GM03348 (cell line): ENCODE measurements at regions not wholly inside any gene's neighbourhood (a gene's known extent, or its start where the extent isn't known, plus 50 kb on each side); places are given as distances from the start of the nearest gene placed in this dataset.

ENCODE experiments used
- DNase-seq: peaks from one replicate; pipeline ENCODE4 v3.0.0; 2012; ENCODE audit warnings: low spot score

DNA sequence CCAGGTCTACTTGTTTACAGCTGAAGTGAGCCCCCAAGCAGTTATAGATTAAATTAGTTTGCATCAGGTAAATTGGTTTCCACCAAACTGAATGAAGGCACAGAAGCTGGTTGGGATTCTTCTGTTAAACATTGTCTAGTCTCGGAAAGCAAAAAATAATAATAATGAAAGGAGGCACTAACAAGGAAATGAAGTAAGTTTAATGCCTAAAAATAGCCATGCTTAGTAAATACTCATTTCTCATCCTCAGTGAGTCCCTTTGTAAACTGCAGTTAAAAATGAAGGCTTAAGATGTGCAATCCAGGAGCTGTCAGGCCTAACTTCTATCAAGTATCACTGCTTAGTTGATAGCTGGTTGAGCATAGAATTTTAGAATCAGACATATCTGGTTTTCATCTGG, 113.5 kb downstream of the BTG1 start:
- DNase-seq = no peak

DNA sequence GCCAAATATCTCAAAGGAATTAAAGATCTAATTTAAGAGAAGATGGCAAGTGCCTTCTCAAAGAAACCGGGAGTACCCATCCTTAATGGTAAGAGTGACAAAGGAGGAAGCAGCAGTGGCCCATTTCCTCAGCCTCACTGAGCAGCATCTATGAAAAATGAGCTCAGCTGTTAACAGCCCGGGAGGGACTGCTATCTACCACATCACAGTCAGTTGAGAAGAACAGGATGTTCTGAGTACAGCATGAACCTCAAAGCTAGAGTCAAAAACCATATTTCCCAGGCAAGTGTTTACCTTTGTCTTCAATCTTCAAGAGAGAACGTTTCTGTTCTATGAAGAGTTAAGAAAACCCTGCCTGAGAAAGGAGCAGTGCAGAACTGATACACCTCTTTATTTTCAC, 115.0 kb downstream of the BTG1 start:
- DNase-seq = no peak

DNA sequence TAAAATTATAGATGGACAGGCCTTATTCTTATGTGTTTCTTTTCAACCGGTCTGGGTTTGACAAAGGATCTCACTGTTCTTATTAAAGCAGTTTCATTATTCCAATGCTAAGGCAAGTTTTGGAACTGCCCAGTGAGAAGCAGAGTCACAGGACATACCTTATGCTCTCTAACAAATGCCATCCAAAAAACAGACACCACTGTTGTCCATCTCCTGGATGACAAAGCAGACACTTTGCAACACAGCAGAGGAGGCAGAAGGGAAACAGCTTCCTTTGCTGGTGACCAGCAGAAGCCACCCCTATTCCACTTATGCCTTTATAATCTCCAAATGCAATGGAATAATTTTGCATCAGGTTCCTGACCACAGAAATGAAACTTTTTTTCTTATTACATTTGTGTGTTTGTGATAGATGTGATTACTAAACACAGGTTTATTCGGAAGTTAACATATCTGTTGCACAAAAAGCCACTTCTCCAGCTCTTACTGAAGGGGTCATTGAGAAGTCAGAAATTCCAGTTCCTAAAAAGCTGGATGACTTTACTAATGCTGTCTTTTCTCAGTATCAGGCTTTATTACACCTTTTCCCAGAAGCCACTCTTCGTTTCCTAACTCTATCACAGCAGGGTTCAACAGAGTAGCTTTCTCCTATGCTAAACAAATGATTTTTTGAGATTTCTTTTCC, 115.6 kb downstream of the BTG1 start:
- no peak for DNase-seq

DNA sequence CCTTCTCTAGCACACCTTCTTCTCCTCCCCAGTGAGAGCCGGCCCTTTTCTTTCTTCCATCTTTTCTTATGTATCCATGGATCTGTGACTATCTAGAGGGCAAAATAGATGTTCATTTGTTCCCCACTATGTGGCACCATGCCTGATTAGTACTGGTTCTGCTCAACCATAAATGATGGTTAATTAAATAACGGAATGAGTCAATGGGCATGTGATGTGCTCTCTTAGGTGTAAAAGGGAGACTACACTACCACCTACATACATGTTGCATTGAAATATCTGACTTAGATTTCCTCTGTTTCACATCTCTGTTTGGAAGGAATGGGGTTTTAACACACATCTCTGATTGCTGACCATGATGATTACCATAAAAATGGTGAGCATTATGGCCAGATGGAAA, 116.5 kb downstream of the BTG1 start:
- DNase-seq = no peak

DNA sequence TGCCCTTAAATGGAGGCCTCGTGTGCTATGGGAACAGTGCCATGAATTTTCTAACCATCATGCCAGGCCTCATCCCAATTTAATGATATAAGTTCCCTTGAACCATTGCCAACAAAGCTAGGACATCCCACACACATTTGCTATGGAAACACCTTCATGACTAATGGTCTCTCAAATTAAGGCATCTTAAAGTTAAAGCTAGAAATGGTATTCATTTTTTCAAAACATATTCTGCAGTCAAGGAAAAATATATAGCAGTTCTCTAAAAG, 117.3 kb downstream of the BTG1 start:
- DNase-seq = no peak

DNA sequence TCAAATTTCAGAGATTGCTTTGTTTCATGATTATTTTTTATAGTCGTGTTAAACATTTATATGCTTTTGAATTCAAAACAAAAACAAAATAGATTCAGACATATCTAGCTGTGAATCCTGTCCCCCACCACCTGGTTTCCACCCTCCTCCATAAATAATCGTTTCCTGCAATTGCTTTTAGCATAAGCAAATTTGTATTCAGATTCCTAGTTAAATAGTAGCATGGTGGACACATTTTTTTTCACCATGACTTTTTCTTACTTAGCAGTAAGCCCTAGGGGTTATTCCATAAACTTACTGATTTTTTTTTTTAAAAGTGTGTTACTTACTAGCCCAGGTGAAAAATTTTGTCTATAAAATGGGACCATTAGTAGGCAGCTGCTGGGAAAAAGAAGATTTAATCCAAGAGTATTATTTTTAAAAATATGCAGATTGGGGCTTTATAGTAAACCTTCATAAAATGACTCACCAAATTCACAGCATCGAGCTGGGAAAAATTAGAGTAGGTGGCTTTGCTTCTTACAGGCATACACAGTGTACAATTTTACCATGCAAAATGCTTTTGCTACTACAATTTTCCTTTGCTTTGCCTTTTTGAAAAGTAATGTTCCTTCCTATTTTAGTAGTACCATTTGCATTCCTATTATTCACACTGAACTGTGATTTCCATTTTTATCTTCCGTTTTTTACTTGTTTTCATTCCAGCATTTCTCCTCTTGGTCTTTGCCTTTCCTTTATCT, 117.8 kb downstream of the BTG1 start:
- no peak for DNase-seq

DNA sequence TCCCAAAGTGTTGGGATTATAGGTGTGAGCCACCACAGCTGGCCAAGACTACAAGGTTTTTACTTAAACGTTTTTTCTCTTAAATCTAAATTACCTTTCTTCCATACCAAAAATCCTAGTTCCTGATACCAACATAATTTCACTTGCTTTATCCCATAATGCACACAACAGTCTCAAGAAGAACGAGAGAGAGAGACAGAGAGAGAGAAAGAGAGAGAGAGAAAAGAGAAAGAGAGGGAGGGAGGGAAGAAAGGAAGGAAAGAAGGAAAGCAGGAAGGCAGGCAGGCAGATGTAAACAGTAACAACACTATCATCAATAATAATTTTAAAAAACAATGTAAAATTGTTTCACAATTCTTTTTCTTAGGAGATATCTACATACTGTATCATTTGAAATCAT, 118.4 kb downstream of the BTG1 start:
- no peak for DNase-seq

DNA sequence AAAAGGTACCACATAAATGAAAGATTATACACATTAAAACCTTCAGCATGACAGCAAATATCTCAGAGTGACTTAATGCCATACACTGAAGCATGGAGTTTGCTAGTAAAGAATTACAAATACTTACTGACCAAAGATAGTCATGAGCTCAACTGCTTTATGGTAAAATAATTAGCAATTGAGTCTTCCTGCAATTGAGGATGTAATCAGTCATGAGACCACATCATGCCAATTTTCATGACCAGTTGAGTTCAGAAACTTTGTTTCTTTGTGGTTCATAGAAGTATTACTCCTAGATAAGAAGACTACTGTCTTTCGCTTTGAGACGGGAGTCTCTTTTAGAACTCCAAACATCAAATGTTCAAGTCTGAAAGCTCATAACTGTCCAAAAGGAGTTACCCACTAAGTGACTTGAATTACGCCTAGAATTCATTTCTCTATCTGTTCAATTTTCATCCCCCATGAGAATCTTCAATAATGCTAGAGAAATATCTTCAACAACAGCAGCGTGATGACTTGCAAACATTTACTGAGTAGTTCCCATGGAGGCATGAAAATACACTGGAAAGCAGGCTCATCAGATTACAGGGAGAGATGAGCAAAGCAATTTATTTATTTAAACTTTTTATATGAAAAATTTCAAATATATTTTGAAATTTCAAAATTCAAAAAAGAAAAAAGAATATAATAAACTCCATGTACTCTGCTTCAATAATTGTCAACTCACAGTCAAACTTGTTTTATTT, 120.0 kb downstream of the BTG1 start:
- no peak for DNase-seq

DNA sequence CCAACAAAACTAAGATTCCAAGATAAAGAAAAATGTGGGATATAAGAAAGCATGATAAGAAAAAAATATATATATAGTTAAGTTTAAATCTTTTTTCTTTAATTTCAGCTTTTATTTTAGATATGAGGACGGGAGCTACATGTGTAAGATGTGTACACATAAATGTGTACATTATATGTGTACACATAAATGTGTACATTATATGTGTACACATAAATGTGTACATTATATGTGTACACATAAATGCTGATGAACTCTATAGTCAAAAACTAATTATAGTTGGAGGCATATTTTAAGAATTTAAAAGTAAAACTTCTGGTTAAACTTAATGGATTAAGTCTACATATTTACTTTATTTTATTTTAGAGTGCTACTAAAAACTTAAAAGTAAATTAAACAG, 123.6 kb downstream of the BTG1 start:
- DNase-seq = no peak

DNA sequence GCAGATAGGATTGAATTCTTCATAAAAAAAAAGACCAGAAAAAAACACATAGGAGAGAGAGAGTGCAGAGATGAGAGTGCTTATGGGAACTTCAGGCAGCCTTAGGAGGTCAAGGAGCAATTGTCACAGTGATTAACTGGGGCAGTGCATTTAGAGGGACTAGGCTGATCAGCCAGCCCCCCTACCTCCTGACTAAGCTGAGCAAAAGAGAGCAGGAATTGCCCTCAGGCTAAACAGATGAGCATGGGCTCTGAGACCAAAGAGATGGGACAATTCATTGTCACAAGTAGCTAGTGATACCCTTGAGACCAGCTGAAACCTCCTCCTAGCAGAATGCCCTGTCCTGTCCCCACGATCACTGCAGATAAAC, 124.0 kb downstream of the BTG1 start:
- DNase-seq = no peak

DNA sequence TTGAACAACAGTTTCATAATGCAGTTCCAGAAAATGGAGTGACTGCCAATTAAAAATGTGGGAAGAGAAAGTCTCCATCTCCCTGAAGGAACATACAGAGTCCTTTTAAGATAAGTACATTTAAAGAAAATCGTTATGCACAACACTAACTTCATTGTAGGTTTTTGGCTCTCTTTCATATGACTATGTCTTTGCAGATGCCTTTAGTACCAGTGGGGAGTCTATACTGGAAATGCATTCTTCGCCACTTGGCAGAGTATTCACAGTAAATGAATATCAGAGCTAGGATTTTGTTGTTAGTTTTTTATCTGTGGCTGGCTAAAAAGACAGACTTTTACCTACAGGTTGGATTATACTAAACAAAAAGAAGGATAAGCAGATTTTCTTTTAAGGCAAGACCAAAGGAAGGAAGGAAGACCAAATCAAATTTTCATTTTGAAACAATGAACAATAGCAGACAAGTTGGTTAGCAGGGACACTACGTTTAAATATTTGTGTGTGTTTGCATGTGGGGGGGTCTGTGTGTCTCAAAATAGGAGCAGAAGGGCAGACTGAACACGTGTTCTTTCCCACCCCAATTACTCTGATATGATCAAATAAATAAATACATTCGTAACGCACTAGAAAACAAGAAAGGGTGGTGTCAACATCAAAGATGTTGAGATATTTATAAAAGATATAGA, 124.5 kb downstream of the BTG1 start:
- DNase-seq = no peak

DNA sequence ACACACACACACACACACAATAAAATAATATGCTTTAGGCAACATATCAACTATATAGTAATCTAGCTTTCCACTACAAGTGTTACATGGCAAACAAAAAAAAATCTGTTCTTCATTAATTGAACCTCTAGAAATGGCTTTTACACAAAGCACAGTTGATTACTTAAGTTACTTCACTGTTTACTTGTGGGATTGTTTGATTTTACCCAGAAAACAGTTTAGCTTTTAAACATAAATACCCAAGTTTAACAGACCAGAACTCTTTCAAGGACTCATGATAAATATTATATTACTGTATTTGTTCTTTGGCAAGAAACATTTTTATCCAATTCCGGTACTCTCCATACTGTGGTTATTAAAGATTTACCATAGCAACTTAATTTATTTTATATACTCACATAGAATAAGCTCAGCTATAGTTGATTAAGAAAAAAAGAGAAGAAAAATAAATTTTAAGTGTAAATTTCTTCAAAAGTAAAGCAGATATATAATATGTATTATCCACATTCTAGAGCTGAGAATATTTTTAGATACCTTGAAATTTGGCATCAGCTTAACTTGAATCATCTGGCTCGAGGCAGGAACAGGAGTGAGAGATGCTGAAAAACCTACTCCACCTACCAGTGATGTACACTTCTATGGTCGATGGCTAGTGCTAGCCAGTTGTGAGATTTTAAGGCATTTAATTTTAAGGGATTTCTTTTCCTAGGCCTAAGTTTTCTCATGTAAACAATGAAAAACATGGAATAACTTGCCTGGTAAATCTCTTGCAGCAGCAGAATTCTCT, 126.0 kb downstream of the BTG1 start:
- DNase-seq = no peak

DNA sequence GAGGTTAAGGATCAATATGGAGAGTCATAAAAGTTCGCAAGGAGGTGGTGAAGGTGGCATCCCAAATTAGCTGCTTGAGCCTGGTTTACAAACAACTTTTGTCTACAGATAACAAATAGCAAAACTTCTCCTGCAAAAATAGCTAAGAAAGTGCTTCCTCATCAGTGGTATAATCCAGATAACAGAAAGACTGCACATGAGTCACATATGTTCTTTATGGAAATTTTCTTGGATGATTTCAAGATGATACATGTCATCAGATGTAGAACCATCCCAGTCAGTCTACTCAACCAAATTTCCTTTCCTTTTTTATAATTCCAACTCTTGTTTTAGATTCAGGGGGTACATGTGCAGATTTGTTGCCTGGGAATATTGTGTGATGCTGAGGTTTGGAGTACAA, 133.0 kb downstream of the BTG1 start:
- no peak for DNase-seq

DNA sequence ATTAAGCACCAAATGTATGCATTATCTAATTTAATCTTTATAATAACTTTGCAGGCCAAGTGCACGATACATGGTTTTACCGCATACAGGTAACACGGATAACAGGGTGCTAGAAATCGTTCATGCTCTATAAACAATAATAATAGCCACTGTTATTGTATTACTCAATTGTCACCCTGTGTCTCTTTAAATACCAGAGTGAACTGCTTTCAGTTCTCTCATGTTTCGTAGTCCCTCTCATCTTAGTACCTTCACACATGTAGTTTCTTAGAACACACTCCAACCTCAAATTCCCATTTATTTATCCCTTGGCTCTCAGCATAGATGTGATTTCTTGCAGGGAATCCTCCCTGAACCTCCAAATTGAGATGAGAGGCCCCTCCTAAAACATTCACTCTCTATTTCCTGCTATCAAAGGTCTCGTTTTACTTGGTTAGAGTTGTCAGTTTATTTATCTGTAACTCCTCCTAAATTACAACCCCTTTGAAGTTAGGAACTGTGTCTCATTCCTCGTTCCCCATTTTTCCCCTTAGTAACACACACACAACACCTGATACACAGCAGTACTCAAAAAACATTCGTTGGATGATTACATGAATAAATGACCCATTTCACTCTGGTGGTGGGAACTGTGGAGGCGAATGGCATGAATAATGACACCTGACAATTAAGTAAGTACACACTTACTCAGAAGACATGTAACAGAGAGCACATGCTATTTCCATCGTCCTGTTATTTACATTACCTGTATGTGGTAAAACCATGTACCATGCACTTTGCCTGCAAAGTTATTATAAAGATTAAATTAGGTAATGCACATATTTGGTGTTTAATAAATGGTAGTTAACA, 134.6 kb downstream of the BTG1 start:
- no peak for DNase-seq

DNA sequence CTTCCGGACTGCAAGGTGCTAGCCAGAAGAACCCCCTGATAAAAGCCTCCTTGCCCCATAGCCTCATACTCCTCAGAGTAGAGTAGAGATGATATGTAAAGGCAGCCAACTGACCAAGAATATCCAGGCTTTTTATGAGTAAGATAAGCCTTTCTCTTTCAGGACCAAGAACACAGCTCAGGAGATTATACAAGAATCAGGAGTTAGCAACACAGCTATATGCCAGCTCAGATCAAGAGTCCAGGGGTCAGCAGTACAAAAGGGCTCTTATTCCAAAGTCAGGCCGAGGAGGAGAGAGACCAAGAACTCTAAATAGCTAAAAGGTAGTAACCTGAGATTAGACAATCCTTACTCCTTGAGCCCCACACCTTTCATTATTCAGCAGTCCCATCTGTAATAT, 135.3 kb downstream of the BTG1 start:
- DNase-seq = no peak

DNA sequence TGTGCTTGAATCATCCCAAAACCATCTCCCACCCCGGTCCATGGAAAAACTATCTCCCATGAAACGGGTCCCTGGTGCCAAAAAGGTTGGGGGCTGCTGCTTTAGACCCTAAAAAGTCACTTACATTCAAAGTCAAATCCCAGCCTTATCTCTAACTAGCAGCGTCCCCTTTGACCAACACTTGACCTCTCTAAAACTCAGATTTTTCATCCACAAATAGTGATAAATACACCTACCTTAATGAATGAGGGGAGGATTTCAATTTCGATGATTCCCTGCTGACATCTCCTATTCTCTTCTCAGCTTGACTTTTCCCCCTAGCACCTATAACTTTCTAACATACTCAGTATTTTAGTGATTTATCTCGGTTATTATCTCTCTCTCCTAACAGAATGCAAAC, 137.3 kb downstream of the BTG1 start:
- no peak for DNase-seq

DNA sequence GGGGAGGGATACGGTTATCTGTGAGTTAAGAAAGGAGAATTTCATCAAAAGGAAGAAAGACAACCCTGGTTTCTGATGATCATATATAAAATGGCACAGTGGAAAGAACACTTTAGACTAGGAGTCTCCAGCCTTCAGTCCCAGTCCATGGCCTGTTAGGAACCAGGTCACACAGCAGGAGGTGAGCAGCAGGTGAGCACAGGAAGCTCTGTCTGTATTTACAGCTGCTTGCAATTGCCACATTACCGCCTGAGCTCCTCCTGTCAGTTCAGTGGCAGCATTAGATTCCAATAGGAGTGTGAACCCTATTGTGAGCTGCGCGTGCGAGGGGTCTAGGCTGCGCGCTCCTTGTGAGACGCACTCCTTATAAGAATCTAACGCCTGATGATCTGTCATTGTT, 137.9 kb downstream of the BTG1 start:
- DNase-seq = no peak

DNA sequence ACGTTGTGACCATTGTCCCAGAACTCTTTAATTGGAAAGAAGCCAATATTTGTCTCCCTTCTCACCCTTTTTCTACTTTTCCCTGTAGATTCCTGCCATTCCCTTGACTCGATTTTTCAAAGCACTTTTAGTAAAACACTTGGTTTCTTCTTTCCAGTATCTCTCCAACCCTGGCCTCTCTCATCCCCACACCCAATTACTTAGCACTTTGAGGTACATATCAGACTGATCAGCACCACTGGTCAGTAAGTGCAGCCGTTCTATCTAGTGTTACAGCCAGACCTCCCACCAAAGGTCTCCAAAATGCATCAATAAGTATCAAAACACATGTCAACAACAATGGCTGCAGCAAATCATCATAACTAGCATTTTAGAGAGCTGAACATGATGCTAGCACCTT, 141.9 kb downstream of the BTG1 start:
- DNase-seq = no peak

DNA sequence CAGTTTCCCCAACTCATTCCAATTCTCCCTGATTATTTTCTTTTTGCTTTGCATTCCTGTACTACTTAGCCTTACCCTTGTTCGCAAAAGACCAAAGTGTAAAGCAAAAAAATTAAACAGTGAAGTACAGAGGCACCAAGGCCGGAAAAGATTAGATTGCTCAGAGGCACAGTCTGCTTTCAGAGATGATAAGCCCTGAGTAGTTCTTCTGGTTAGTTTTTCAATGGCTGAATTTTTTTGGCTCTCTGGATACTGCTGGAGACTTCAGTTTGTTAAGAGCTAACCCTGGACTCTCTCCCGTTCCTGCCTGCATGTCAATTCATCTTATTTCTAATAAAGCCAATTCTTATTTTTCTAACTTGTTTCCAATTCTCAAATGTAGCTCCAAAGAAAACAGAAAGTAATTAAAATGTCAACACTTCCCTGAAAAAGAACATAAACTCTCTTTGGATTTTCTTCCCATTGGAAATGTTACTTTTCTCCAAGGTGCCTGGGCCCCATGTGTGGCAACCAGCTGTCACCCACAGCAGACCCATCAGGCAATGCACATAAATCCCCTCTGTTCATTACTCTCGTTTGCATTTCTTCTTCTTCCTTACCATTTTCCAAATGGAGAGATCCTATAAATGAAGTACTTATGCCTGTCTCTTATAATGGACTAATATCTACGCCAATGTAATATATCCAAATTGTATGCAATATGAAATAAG, 142.8 kb downstream of the BTG1 start:
- peak; percentile 12 for DNase-seq

DNA sequence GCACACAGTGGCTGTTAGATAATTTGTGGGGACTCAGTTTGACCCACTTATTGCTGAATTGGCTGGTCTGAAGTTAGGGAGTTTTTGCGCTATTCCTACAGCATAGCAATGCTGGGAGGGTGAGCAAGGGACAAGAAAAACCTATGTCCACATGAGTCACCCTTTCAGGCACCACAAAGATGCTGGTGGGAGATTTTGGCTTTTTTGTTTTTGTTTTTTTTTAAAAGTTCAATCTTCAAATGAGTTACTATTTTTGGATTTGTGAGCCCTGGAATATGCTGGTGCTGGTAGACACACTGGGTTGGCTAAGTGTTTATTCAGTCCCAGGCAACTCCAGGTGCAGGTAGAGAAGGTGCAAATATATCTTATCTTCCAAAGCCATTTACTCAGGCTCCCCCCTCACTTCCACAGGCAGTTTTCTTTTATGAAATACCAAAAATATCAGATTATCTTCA, 143.4 kb downstream of the BTG1 start:
- DNase-seq = no peak

DNA sequence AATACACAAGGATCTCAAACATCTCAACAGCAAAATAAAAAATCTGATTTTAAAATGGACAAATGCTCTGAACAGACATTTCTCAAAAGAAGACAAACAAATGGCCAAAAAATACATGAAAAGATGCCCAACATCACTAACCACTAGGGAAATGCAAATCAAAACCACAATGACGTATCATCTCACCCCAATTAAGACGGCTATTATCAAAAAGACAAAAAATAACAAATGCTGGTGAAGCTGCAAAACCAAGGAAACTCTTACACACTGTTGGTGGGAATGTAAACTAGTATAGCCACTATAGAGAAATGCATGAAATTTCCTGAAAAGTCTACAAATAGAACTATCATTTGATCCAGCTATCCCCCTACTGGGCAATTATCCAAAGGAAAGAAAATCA, 145.0 kb downstream of the BTG1 start:
- DNase-seq = no peak
